ENCODE measurements at regions not wholly inside any gene's neighbourhood (a gene's known extent, or its start where the extent isn't known, plus 50 kb on each side); places are given as distances from the start of the nearest gene placed in this dataset.

DNA sequence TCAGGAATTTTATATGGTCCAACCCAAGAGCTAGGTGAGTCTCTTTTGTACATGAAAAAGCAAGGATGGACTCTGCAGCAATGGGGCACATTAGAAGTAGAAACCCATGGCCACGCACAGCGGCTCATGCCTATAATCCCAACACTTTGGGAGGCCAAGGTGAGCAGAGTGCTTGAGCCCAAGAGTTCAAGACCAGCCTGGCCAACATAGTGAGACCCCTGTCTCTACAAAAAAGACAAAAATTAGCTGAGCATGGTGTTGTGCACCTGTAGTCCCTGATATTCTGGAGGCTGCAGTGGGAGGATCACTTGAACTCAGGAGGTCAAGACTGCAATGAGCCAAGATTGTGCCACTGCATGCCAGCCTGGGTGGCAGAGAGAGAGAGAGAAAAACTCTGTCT, 128.7 kb upstream of the PLEKHA5 start:
- TF ChIP-seq, protein P1, sequence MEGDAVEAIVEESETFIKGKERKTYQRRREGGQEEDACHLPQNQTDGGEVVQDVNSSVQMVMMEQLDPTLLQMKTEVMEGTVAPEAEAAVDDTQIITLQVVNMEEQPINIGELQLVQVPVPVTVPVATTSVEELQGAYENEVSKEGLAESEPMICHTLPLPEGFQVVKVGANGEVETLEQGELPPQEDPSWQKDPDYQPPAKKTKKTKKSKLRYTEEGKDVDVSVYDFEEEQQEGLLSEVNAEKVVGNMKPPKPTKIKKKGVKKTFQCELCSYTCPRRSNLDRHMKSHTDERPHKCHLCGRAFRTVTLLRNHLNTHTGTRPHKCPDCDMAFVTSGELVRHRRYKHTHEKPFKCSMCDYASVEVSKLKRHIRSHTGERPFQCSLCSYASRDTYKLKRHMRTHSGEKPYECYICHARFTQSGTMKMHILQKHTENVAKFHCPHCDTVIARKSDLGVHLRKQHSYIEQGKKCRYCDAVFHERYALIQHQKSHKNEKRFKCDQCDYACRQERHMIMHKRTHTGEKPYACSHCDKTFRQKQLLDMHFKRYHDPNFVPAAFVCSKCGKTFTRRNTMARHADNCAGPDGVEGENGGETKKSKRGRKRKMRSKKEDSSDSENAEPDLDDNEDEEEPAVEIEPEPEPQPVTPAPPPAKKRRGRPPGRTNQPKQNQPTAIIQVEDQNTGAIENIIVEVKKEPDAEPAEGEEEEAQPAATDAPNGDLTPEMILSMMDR (IDR thresholded peaks at IDR 0.05; ENCODE audit: insufficient read depth, low read depth, low read length) = no peak
- TF ChIP-seq EZH2 (IDR thresholded peaks at IDR 0.05; ENCODE audit: insufficient read depth, low read length) = no peak

Measured in astrocyte (in vitro differentiated cells and primary cell).